IMR-90 (cell line): ENCODE measurements at regions not wholly inside any gene's neighbourhood (a gene's known extent, or its start where the extent isn't known, plus 50 kb on each side); places are given as distances from the start of the nearest gene placed in this dataset.

Experiments
- ATAC-seq: fragments of 200-7000 bp; cut with Tn5 transposase; 2 replicates; pipeline ENCODE4 v1.9.1; 2020; ENCODE audit warnings: low read depth, mild to moderate bottlenecking, moderate library complexity
- BruUV-seq: library from RNA; stranded (reverse); fragments of 400-500 nt; replicated peaks from 2 replicates; lab custom pipeline; 2021; lab: Mats Ljungman, UMichigan
- CTCF ChIA-PET: fragments of 300-600 bp; formaldehyde crosslinking; extraction: SDS; loops from one replicate; lab custom pipeline; 2021; ENCODE audit warnings: antibody characterized with exemption; lab: Yijun Ruan, JAX
- POLR2A ChIA-PET: fragments of 300-600 bp; sonication (Branson Sonifier 250); formaldehyde crosslinking; loops from one replicate; lab custom pipeline; 2022; ENCODE audit warnings: antibody characterized with exemption; ENCODE audit not compliant: unreplicated experiment; lab: Charles Lee
- DNase-seq: peaks from one replicate; pipeline ENCODE4 v3.0.0; 2013
- H2AFZ ChIP-seq: replicated peaks from 2 replicates; pipeline ENCODE3; 2013; ENCODE audit warnings: low read length, mild to moderate bottlenecking; ENCODE audit not compliant: poor library complexity
- H2AK5ac ChIP-seq: 2 replicates; pipeline ENCODE4 v1.6.1; 2013; ENCODE audit warnings: low read depth, low read length, inconsistent platforms
- H2AK9ac ChIP-seq: replicated peaks from 2 replicates; pipeline ENCODE3; 2013; ENCODE audit warnings: mild to moderate bottlenecking, low read depth, low read length, moderate library complexity; ENCODE audit not compliant: poor library complexity
- H2BK120ac ChIP-seq: 2 replicates; pipeline ENCODE4 v1.6.1; 2013; ENCODE audit warnings: low read depth, low read length, inconsistent platforms
- H2BK15ac ChIP-seq: 3 replicates; pipeline ENCODE4 v1.6.1; 2013; ENCODE audit warnings: low read depth, low read length, inconsistent platforms
- H2BK20ac ChIP-seq: 2 replicates; pipeline ENCODE4 v1.6.1; 2013; ENCODE audit warnings: low read depth, mild to moderate bottlenecking, inconsistent platforms, low read length, moderate library complexity
- H2BK5ac ChIP-seq: 2 replicates; pipeline ENCODE4 v1.6.1; 2013; ENCODE audit warnings: mild to moderate bottlenecking, low read depth, low read length, inconsistent platforms; ENCODE audit not compliant: poor library complexity, severe bottlenecking
- H3K14ac ChIP-seq: replicated peaks from 2 replicates; pipeline ENCODE4 v1.6.1; 2013; ENCODE audit warnings: low read depth, low read length, inconsistent platforms
- H3K18ac ChIP-seq: 2 replicates; pipeline ENCODE4 v1.6.1; 2013; ENCODE audit warnings: low read depth, low read length, control low read depth
- H3K23ac ChIP-seq: 2 replicates; pipeline ENCODE4 v1.6.1; 2013; ENCODE audit warnings: low read depth, low read length, inconsistent platforms
- H3K27ac ChIP-seq: 2 replicates; pipeline ENCODE4 v1.5.1; 2013; ENCODE audit warnings: mild to moderate bottlenecking, control low read depth, low read length; ENCODE audit not compliant: insufficient read depth
- H3K27me3 ChIP-seq: 2 replicates; pipeline ENCODE4 v1.6.1; 2013; ENCODE audit warnings: low read length; ENCODE audit not compliant: control insufficient read depth, insufficient read depth
- H3K36me3 ChIP-seq: 2 replicates; pipeline ENCODE4 v1.6.1; 2013; ENCODE audit warnings: low read length, mixed read lengths; ENCODE audit not compliant: control insufficient read depth, insufficient read depth
- H3K4ac ChIP-seq: 2 replicates; pipeline ENCODE4 v1.6.1; 2013; ENCODE audit warnings: low read depth, low read length, inconsistent platforms
- H3K4me1 ChIP-seq: 2 replicates; pipeline ENCODE4 v1.6.1; 2013; ENCODE audit warnings: low read length, mixed read lengths; ENCODE audit not compliant: control insufficient read depth, insufficient read depth
- H3K4me2 ChIP-seq: 2 replicates; pipeline ENCODE4 v1.6.1; 2013; ENCODE audit warnings: low read depth, mild to moderate bottlenecking, control low read depth, low read length, moderate library complexity
- H3K4me3 ChIP-seq: 2 replicates; pipeline ENCODE4 v1.5.1; 2013; ENCODE audit warnings: low read depth, mild to moderate bottlenecking, control low read depth, low read length, moderate library complexity; ENCODE audit not compliant: insufficient read depth
- H3K56ac ChIP-seq: 2 replicates; pipeline ENCODE4 v1.6.1; 2013; ENCODE audit warnings: low read length, inconsistent platforms; ENCODE audit not compliant: insufficient read depth; ENCODE audit errors: extremely low read depth
- H3K79me1 ChIP-seq, 2 experiments: 2 replicates each; pipeline ENCODE4 v1.6.1; 2013; ENCODE audit warnings: low read length in 2 of 2, inconsistent platforms in 1 of 2, low read depth in 1 of 2
- H3K9ac ChIP-seq: 2 replicates; pipeline ENCODE4 v1.6.1; 2013; ENCODE audit warnings: low read depth, low read length, control low read depth
- H3K9me1 ChIP-seq: 2 replicates; pipeline ENCODE4 v1.6.1; 2013; ENCODE audit warnings: low read length, inconsistent platforms; ENCODE audit not compliant: insufficient read depth
- H3K9me3 ChIP-seq: 2 replicates; pipeline ENCODE4 v1.6.1; 2013; ENCODE audit warnings: low read length; ENCODE audit not compliant: control insufficient read depth, insufficient read depth
- H4K20me1 ChIP-seq: 2 replicates; pipeline ENCODE4 v1.6.1; 2013; ENCODE audit warnings: low read length, inconsistent platforms; ENCODE audit not compliant: insufficient read depth
- H4K5ac ChIP-seq: 2 replicates; pipeline ENCODE4 v1.6.1; 2013; ENCODE audit warnings: mild to moderate bottlenecking, low read depth, low read length, control low read depth
- H4K8ac ChIP-seq, 2 experiments: 2 replicates each; pipeline ENCODE4 v1.6.1; 2013; ENCODE audit warnings: low read depth in 2 of 2, low read length in 2 of 2, control low read depth in 1 of 2, inconsistent platforms in 1 of 2
- H4K91ac ChIP-seq: 2 replicates; pipeline ENCODE4 v1.6.1; 2013; ENCODE audit warnings: low read depth, low read length, inconsistent platforms; ENCODE audit not compliant: insufficient read depth
- BHLHE40 ChIP-seq: fragments of 150-350 bp; IDR thresholded peaks from 2 replicates; pipeline ENCODE4 v1.6.1; 2016; ENCODE audit warnings: mild to moderate bottlenecking, low read depth, low read length
- CEBPB ChIP-seq: IDR thresholded peaks from 2 replicates; pipeline ENCODE4 v1.6.1; 2012; ENCODE audit warnings: low read depth, low read length, improper control_type of control experiment
- CHD1 ChIP-seq: IDR thresholded peaks from 2 replicates; pipeline ENCODE4 v1.6.1; 2012; ENCODE audit warnings: low read depth, low read length, improper control_type of control experiment
- CTCF ChIP-seq: conservative IDR thresholded peaks from 2 replicates; pipeline ENCODE4 v1.5.1; 2012; ENCODE audit warnings: mild to moderate bottlenecking, low read depth, low read length, improper control_type of control experiment
- ELK1 ChIP-seq: fragments of 150-350 bp; IDR thresholded peaks from 2 replicates; pipeline ENCODE4 v1.6.1; 2016; ENCODE audit warnings: low read depth, mild to moderate bottlenecking, low read length, moderate library complexity, borderline replicate concordance
- FOS ChIP-seq: fragments of 150-350 bp; IDR thresholded peaks from 2 replicates; pipeline ENCODE4 v1.6.1; 2016; ENCODE audit warnings: low read depth, low read length
- MAZ ChIP-seq: IDR thresholded peaks from 2 replicates; pipeline ENCODE4 v1.6.1; 2012; ENCODE audit warnings: low read depth, mild to moderate bottlenecking, low read length, improper control_type of control experiment, moderate library complexity, borderline replicate concordance
- MXI1 ChIP-seq: IDR thresholded peaks from 2 replicates; pipeline ENCODE4 v1.6.1; 2012; ENCODE audit warnings: low read depth, mild to moderate bottlenecking, low read length, moderate library complexity, borderline replicate concordance
- POLR2A ChIP-seq: IDR thresholded peaks from 2 replicates; pipeline ENCODE4 v1.6.1; 2012; ENCODE audit warnings: mild to moderate bottlenecking, low read depth, low read length
- RAD21 ChIP-seq: IDR thresholded peaks from 2 replicates; pipeline ENCODE4 v1.6.1; 2012; ENCODE audit warnings: low read length, improper control_type of control experiment
- RFX5 ChIP-seq: IDR thresholded peaks from 2 replicates; pipeline ENCODE4 v1.8.0; 2012; ENCODE audit warnings: low read depth, mild to moderate bottlenecking, low read length, moderate library complexity
- SMC3 ChIP-seq: fragments of 150-350 bp; IDR thresholded peaks from 2 replicates; pipeline ENCODE4 v1.6.1; 2016; ENCODE audit warnings: low read depth, mild to moderate bottlenecking, antibody characterized with exemption, low read length, moderate library complexity
- USF2 ChIP-seq: fragments of 150-350 bp; IDR thresholded peaks from 2 replicates; pipeline ENCODE4 v1.6.1; 2017; ENCODE audit warnings: mild to moderate bottlenecking, antibody characterized with exemption, low read length, low read depth
- WGBS, 2 experiments: methylation state at CpG; one replicate each; pipeline versions ENCODE4 v1.1.5 to v1.1.7; 2013; ENCODE audit warnings: missing lambda C conversion rate in 2 of 2; ENCODE audit not compliant: insufficient read length in 1 of 2; ENCODE audit errors: extremely low coverage in 2 of 2; 5-methylcytosine and 5-hydroxymethylcytosine counted together
- dilution Hi-C: fragments of 300-500 bp; cut with HindIII; formaldehyde crosslinking; loops from one replicate; pipeline ENCODE4 v1.14.3; 2018; ENCODE audit warnings: low sequenced_read_pairs; ENCODE audit not compliant: unreplicated experiment
- in situ Hi-C: fragments of 300-500 bp; cut with MboI; formaldehyde crosslinking; loops from 3 replicates; pipeline ENCODE4 v1.14.3; 2019; ENCODE audit warnings: low sequenced_read_pairs, inconsistent platforms, mixed read lengths
- intact Hi-C: fragments of 100-400 bp; cut with micrococcal nuclease; formaldehyde crosslinking; loops from 2 replicates; pipeline ENCODE4 v1.10.0; 2022

GRCh38 chr6:4349323-4349722 lies 213.9 kb upstream of the ECI2 start:
- Histone ChIP-seq H3K18ac (no peak overlapping the region), H3K27ac (no peak overlapping the region), H3K14ac (no peak overlapping the region), H3K9ac (no peak overlapping the region), H4K91ac (peak overlapping the region; percentile 17; the same call in 1 of the 2 replicates), H2AK5ac (peak overlapping the region; percentile 85), H4K20me1 (no peaks in the 10 kb centered on the region), H3K9me1 (peaks cover 27% of the 10 kb centered on the region), H2BK20ac (0 out of 2 replicates have a peak overlapping the region, but pooled peaks have one; percentile 3), H3K23ac (no peak overlapping the region), H2AK9ac (no peak overlapping the region), H3K4me3 (no peak overlapping the region), H3K36me3 (no peaks in the 10 kb centered on the region), H3K79me1 (no peaks in the 10 kb centered on the region), H3K4ac (peak overlapping the region; percentile 17; the same call in 1 of the 2 replicates), H2AFZ (no peak overlapping the region), H3K4me1 (peaks cover 22% of the 10 kb centered on the region), H2BK15ac (peak overlapping the region; percentile 82; the same call in 1 of the 3 replicates), H4K5ac (no peak overlapping the region), H3K9me3 (no peaks in the 10 kb centered on the region), H2BK120ac (peak overlapping the region; percentile 36; the same call in 1 of the 2 replicates), H3K56ac (no peak overlapping the region), H3K27me3 (no peaks in the 10 kb centered on the region), H4K8ac (no peak overlapping the region), H2BK5ac (no peak overlapping the region), H3K4me2 (no peak overlapping the region)
- no peak for DNase-seq
- 91% methylated on average over 11 of the region's 11 CpGs; no CpG with 5 or more reads in 1 of the 2 experiments for WGBS, 2 experiments
- ATAC-seq: no peak
- dilution Hi-C loops: no loop called here
- ChIA-PET POLR2A (no interaction called here), CTCF (interaction anchor here (1.0 kb wide), 2 partner anchors 24 to 95 kb away, joined by 3 read pairs; no protein-coding TSS in a partner anchor)
- intact Hi-C loops: no loop called here
- TF ChIP-seq ELK1 (no peak), CHD1 (no peak), FOS (no peak), RFX5 (no peak), RAD21 (no peak), USF2 (no peak), BHLHE40 (no peak), CEBPB (no peak), MAZ (no peak), CTCF (no peak), MXI1 (no peak), POLR2A (no peak), SMC3 (no peak)
- in situ Hi-C loops: no loop called here
- BruUV-seq: no TSS peak
